ENCODE measurements at regions not wholly inside any gene's neighbourhood (a gene's known extent, or its start where the extent isn't known, plus 50 kb on each side); places are given as distances from the start of the nearest gene placed in this dataset.

DNA sequence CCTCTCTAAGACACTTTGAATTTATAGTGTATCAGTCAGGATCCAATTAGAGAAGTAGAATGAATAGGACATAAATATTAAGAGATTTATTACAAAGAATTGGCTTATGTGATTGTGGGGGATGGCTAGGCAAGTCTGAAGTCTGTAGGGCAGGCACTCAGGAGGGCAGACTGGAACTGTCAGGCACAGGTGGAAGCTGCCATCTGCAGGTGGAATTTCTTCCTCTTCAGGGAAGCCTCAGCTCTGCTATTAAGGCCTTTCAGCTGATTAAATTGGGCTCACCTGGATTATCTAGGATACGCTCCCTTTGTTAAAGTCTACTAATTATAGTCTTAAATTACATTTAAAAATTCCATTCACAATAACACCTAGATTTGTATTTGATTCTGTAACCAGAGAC is 92.0 kb upstream of the HAO2 start:
- POLR2A ChIA-PET, result no interaction called here
- DNase-seq (ENCODE audit: low read depth), result no peak
- TF ChIP-seq, protein P1, sequence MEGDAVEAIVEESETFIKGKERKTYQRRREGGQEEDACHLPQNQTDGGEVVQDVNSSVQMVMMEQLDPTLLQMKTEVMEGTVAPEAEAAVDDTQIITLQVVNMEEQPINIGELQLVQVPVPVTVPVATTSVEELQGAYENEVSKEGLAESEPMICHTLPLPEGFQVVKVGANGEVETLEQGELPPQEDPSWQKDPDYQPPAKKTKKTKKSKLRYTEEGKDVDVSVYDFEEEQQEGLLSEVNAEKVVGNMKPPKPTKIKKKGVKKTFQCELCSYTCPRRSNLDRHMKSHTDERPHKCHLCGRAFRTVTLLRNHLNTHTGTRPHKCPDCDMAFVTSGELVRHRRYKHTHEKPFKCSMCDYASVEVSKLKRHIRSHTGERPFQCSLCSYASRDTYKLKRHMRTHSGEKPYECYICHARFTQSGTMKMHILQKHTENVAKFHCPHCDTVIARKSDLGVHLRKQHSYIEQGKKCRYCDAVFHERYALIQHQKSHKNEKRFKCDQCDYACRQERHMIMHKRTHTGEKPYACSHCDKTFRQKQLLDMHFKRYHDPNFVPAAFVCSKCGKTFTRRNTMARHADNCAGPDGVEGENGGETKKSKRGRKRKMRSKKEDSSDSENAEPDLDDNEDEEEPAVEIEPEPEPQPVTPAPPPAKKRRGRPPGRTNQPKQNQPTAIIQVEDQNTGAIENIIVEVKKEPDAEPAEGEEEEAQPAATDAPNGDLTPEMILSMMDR (IDR thresholded peaks at IDR 0.05; ENCODE audit: insufficient read depth, low read depth, low read length), result no peak
- H3K36me3 ChIP-seq (ENCODE audit: control insufficient read depth, insufficient read depth, low read length), result no peaks in the 10 kb centered on the region
- no peak overlapping the region for H3K4me3 ChIP-seq (ENCODE audit: low read depth, low read length)
- H3K27me3 ChIP-seq (ENCODE audit: control insufficient read depth, insufficient read depth, low read length), result 0 out of 2 replicates have a peak, but pooled peaks cover 2% of the 10 kb centered on the region
- CTCF ChIA-PET, result interaction anchor here (0.7 to 11.9 kb wide), 10 partner anchors 10 to 973 kb away, joined by 3 to 161 read pairs (median 6); partner anchors contain the start of gene HAO2

DNA sequence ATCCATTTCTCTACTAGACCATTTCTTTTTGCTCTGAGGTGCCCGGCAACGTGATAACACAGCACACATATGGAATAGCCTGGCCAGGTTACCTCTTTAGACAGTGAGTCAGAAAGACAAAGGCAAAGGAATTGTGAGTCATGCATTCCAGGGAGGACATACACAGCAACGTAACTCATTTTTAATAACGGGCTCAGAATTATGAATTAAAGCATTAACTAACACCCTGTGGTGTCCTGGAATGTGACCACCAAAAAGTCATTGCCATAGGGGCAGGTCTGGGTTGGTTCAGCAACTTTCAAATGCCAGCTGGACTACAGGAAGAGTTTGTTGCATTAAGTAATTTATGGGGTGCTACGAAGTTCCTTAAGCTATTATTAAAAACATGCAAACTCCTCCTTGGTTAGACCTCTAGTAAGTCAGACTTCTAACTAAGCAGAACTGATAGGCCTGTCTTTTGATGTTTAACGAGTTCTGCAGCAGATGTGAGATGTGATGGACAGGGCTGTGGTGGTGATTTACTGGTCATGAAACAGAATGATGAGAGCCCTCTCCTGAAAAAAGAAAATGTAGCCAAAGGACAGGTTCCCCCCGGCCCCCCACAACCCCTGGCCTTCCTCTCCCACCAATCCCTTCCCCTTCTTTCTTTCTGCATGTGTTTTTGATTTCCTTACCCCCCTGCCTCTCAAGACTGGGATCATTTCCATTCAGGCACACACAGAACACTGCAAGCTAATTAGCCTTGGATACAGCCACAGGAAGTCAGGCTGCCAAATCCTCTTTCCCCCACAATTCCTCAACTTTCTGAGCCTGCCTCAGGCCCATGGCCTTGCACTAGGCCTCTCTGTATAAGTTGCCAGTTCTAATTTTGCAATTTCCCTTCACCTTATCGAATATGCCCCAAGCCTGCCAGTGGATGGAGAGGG is 88.9 kb upstream of the HAO2 start:
- TF ChIP-seq, protein P1 (IDR thresholded peaks at IDR 0.05; ENCODE audit: insufficient read depth, low read depth, low read length), result no peak
- peak; percentile 59 for DNase-seq (ENCODE audit: low read depth)
- Histone ChIP-seq H3K36me3 (ENCODE audit: control insufficient read depth, insufficient read depth, low read length) (no peaks in the 10 kb centered on the region), H3K27me3 (ENCODE audit: control insufficient read depth, insufficient read depth, low read length) (no peaks in the 10 kb centered on the region), H3K4me3 (ENCODE audit: low read depth, low read length) (no peak overlapping the region)
- ChIA-PET CTCF (interaction anchor here (1.0 to 11.9 kb wide), 2 partner anchors 11 to 88 kb away, joined by 3 to 161 read pairs; partner anchors contain the start of gene HAO2), POLR2A (no interaction called here)

DNA sequence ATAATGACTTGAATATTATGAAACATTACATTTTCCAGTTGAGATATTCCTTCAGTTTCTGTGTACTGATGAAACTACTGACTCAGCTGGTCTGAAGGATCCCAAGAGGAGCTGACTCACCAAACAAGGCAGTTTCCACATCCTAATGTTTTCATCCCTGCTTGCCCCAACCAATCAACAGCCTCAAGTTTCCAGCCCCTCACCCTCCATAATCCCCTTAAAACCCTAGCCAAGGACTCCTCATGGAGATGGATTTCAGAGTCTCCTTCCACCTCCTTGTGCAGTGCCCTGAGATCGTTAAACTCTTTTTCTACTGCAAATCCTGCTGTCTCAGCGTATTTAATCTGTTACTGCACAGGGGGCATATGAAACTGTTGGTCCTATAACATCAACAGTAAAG is 83.1 kb upstream of the HAO2 start:
- DNase-seq (ENCODE audit: low read depth), result peak; percentile 19
- H3K4me3 ChIP-seq (ENCODE audit: low read depth, low read length), result no peak overlapping the region
- ChIA-PET CTCF (interaction anchor here (1.2 to 5.4 kb wide), 3 partner anchors 10 to 87 kb away, joined by 4 to 19 read pairs (median 17); no protein-coding TSS in a partner anchor), POLR2A (no interaction called here)
- H3K36me3 ChIP-seq (ENCODE audit: control insufficient read depth, insufficient read depth, low read length), result no peaks in the 10 kb centered on the region
- TF ChIP-seq, protein P1 (IDR thresholded peaks at IDR 0.05; ENCODE audit: insufficient read depth, low read depth, low read length), result no peak
- H3K27me3 ChIP-seq (ENCODE audit: control insufficient read depth, insufficient read depth, low read length), result no peaks in the 10 kb centered on the region

DNA sequence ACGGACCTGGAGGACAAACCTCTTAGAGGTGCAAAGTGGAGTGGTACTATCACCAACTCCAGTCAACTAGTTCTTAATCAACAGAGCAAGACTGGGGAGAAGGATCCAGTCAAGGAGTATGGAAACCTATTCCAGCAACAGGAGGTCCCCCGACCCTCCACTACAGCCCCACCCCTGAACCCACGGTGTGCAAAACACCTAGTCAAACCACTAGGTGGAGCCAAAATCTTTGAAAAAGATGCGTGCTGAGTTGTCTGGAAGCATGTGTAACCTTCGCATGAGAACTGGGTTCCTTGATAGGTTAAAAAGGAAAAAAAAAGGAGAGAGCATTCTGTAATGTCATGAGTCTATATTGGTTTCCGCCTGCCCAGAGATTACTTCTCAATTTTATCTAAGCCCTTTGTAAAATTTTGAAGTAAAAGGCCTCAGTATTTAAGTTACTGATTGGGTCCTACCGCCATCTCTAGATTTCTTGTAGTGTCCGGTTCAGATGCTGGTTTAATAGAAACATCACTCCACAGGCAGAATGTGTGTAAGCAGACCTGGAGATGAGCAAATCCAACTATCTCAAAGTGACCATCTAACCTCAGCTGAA is 81.9 kb upstream of the HAO2 start:
- Histone ChIP-seq H3K36me3 (ENCODE audit: control insufficient read depth, insufficient read depth, low read length) (no peaks in the 10 kb centered on the region), H3K27me3 (ENCODE audit: control insufficient read depth, insufficient read depth, low read length) (no peaks in the 10 kb centered on the region), H3K4me3 (ENCODE audit: low read depth, low read length) (no peak overlapping the region)
- no peak for DNase-seq (ENCODE audit: low read depth)
- ChIA-PET POLR2A (no interaction called here), CTCF (interaction anchor here (0.7 to 5.4 kb wide), 9 partner anchors 11 to 86 kb away, joined by 3 to 19 read pairs (median 5); no protein-coding TSS in a partner anchor)
- TF ChIP-seq, protein P1 (IDR thresholded peaks at IDR 0.05; ENCODE audit: insufficient read depth, low read depth, low read length), result peak; percentile 44

DNA sequence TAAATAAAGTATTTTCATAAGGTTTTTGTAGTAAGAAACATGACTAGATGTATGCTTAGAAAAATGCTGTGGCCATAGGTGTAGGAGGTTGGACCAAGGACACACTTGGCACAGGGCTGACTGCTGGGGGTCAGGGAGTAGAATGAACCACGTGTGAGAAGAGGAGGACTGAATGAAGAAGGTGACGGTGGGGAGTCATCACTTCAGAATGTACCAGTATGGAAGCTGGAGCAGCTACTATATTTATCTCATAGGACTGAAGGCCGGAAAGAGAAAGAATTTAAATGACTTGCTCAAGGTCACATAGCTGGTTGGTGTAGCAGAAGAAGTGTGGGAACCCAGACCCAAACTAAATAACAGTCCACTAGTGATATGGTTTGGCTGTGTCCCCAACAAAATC is 79.8 kb upstream of the HAO2 start:
- TF ChIP-seq, protein P1 (IDR thresholded peaks at IDR 0.05; ENCODE audit: insufficient read depth, low read depth, low read length), result no peak
- Histone ChIP-seq H3K27me3 (ENCODE audit: control insufficient read depth, insufficient read depth, low read length) (no peaks in the 10 kb centered on the region), H3K36me3 (ENCODE audit: control insufficient read depth, insufficient read depth, low read length) (no peaks in the 10 kb centered on the region), H3K4me3 (ENCODE audit: low read depth, low read length) (no peak overlapping the region)
- no peak for DNase-seq (ENCODE audit: low read depth)
- CTCF ChIA-PET, result interaction anchor here (2.3 to 5.4 kb wide), 2 partner anchors 13 to 82 kb away, joined by 6 to 17 read pairs; no protein-coding TSS in a partner anchor
- POLR2A ChIA-PET, result no interaction called here

Measured in BJ (cell line).